Aorta (tissue), 5 donors: ENCODE measurements at regions not wholly inside any gene's neighbourhood (a gene's known extent, or its start where the extent isn't known, plus 50 kb on each side); places are given as distances from the start of the nearest gene placed in this dataset.

Source experiments
- ATAC-seq: fragments of 200-7000 bp; cut with Tn5 transposase; one replicate; pipeline ENCODE4 v1.9.1; 2022; ENCODE audit warnings: moderate library complexity; ENCODE audit not compliant: low FRiP score
- DNase-seq, 2 donors: peaks; one replicate each; pipeline ENCODE4 v3.0.0-alpha.2; 2020
- H3K27ac ChIP-seq, 2 donors: one replicate each; pipeline ENCODE4 v1.5.1; 2013; ENCODE audit warnings: low read length in 2 of 2, mild to moderate bottlenecking in 2 of 2, moderate library complexity in 2 of 2, control low read depth in 1 of 2, inconsistent platforms in 1 of 2, low read depth in 1 of 2
- H3K27me3 ChIP-seq, 2 donors: one replicate each; pipeline ENCODE4 v1.6.1; 2013; ENCODE audit warnings: control low read depth in 1 of 2, low read length in 1 of 2, mild to moderate bottlenecking in 1 of 2, moderate library complexity in 1 of 2; ENCODE audit not compliant: insufficient read depth in 2 of 2, control insufficient read depth in 1 of 2
- H3K36me3 ChIP-seq, 2 donors: one replicate each; pipeline ENCODE4 v1.6.1; 2013; ENCODE audit warnings: control low read depth in 1 of 2, low read length in 1 of 2, mild to moderate bottlenecking in 1 of 2; ENCODE audit not compliant: insufficient read depth in 2 of 2, control insufficient read depth in 1 of 2
- H3K4me1 ChIP-seq, 2 donors: one replicate each; pipeline ENCODE4 v1.6.1; 2013; ENCODE audit warnings: low read length in 2 of 2, control low read depth in 1 of 2, mild to moderate bottlenecking in 1 of 2, moderate library complexity in 1 of 2; ENCODE audit not compliant: insufficient read depth in 2 of 2, control insufficient read depth in 1 of 2
- H3K4me3 ChIP-seq, 2 donors: one replicate each; pipeline ENCODE4 v1.5.1; 2013; ENCODE audit warnings: low read length in 2 of 2, control low read depth in 1 of 2, mild to moderate bottlenecking in 1 of 2
- H3K9me3 ChIP-seq: one replicate; pipeline ENCODE4 v1.6.1; 2013; ENCODE audit warnings: mild to moderate bottlenecking, low read length; ENCODE audit not compliant: control insufficient read depth
- whole genome bisulfite sequencing, 2 donors: extraction: QIAGEN DNeasy Blood & Tissue Kit; methylation state at CpG; one replicate each; pipeline ENCODE4 v1.1.7; 2013; 5-methylcytosine and 5-hydroxymethylcytosine counted together
- intact Hi-C, 2 donors: fragments of 100-400 bp; cut with DNase I; formaldehyde crosslinking; loops; one replicate each; pipeline versions ENCODE4 v1.14.2 to v1.15.0; 2022
- donor health status: healthy with polysubstance abuse.
- donor health status: Bipolar disorder and iron deficiency.
- donor health status: DM: no; HTN: no; CAD: no.
- donor health status: DM: no; HTN: no; CAD: no.
- donor health status: DM: yes; HTN: yes; CAD: no.

DNA sequence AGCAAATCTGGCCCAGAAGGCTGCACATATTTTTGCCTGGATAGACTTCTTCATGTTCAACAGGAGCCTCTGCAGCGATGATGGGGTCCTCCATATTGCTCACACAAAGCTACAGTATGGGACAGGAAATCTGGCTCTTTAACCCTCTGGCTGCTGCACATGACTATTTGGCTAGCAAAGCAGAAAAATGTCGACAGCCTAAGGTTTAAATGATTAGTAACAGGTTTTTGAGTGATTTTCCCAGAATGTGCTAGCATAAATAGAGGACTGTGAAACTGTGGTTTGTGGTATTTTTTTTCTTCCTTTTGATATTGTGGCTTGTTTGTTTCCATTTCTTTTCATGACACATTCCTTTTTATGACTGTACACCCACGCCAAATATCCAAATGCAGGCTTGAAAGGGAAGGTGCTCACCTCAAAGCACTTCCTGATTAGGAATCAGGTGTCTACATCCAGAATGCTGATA, 120.2 kb upstream of the GK2 start:
- ATAC-seq (no peak), DNase-seq (no peak)
- no peaks in the 10 kb centered on the region for H3K9me3 ChIP-seq
- no peak overlapping the region for H3K27ac ChIP-seq
- no peaks in the 10 kb centered on the region for H3K27me3 ChIP-seq
- H3K4me1 ChIP-seq, result no peaks in the 10 kb centered on the region
- intact Hi-C loops, result no loop called here
- 52% methylated on average over 3 of the region's 3 CpGs for WGBS, 2 donors
- no peak overlapping the region for H3K4me3 ChIP-seq
- no peaks in the 10 kb centered on the region for H3K36me3 ChIP-seq

DNA sequence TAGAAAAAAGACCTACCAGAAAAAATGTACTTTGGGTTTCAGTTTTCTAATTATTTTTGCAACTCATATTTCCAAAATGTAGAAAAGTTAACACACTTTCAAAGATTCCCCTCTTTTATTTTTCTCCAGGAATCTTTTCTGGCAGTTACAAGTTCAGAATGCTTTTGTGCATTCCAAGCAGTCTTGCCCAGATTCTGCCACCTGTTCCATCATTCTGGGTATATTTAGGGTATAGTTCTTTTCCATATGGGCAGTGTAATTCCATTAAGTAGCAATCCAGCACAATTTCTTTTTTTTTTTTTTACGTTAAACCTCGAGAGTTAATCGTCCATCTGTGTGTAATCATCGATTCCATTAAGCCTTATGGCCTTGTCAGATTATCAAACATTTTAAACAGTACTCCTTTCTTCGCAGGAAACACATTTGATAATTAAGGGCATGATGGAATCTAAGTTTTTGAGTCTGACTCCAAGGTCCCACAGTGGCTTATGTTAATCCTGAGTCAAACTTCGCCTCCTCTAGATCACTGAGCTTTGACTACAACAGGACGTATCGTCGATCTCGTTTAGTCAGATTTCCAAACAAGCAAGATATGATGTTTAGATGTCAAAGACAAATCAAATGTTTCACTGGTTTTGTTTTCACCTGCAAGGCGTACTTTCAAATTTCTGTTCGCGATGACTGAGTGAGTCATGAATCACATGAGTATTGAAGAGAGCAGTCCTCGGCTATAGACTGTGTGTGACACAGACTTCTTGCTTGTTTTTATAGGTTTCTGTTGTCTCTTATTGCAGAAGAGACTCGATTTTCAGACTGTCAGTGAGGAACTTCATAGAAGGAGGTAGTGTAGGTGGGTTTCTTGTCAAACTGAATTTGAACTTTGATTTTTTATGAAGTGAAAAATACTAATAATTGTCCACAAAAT, 118.9 kb upstream of the GK2 start:
- Histone ChIP-seq H3K36me3 (no peaks in the 10 kb centered on the region), H3K27me3 (no peaks in the 10 kb centered on the region), H3K4me3 (no peak overlapping the region), H3K4me1 (no peaks in the 10 kb centered on the region), H3K27ac (no peak overlapping the region), H3K9me3 (no peaks in the 10 kb centered on the region)
- intact Hi-C loops, result no loop called here
- WGBS, 2 donors, result 77 to 79% methylated on average over 15 of the region's 15 CpGs
- ATAC-seq (no peak), DNase-seq (no peak)

GRCh38 chr4:79516114-79516513, 108.1 kb upstream of the GK2 start:
- DNase-seq (no peak), ATAC-seq (no peak)
- Histone ChIP-seq H3K27ac (no peak overlapping the region), H3K9me3 (no peaks in the 10 kb centered on the region), H3K4me1 (peaks cover 2 to 10% of the 10 kb centered on the region in 2 donors), H3K27me3 (no peaks in the 10 kb centered on the region), H3K4me3 (no peak overlapping the region), H3K36me3 (no peaks in the 10 kb centered on the region)
- 96 to 98% methylated on average over 2 of the region's 2 CpGs for WGBS, 2 donors
- intact Hi-C loops, result no loop called here

DNA sequence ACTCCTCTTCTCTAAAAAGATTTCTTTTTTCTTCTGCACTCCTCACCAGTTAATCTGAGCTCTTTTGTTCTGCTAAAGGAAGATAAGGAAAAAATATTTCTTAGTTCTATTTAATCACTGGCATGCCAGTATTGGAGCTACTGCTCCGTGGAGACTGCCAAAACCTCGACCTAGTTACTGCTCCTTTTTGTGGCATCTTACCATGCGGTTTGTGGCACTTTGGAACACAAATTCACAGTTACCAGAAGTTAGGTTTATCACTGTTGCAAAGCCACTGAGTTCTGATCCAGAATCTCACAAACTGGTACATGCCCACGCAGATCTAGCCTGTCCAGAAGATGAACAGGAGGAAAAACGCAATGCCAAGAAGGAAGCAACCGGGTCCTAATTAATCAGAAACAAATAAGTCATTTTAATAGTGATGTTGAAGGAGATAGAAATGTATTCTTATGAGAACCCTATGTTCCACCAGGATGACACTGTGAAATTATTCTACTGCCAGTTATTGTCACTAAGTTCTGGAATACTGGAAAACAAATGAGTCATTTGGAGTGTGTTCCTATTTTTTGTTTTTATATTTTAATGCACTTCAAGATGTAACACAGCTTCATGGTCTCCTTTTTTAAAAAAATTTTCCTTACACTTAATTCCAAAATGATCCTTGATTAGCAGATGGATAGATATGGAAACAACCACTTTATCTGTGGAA, 106.7 kb upstream of the GK2 start:
- no peaks in the 10 kb centered on the region for H3K27me3 ChIP-seq
- no peaks in the 10 kb centered on the region for H3K9me3 ChIP-seq
- ATAC-seq, result no peak
- intact Hi-C loops, result no loop called here
- H3K36me3 ChIP-seq, result no peaks in the 10 kb centered on the region
- peaks cover 2 to 10% of the 10 kb centered on the region in 2 donors for H3K4me1 ChIP-seq
- 28% methylated on average over 6 of the region's 6 CpGs for WGBS, 2 donors
- H3K4me3 ChIP-seq, result no peak overlapping the region
- DNase-seq, result no peak
- H3K27ac ChIP-seq, result no peak overlapping the region

- DNase-seq, result no peak
- 4 to 15% methylated on average over 2 of the region's 2 CpGs for WGBS, 2 donors
- intact Hi-C loops, result no loop called here
- no peaks in the 10 kb centered on the region for H3K36me3 ChIP-seq
- H3K4me3 ChIP-seq, result no peak overlapping the region
- no peaks in the 10 kb centered on the region for H3K27me3 ChIP-seq
- no peak overlapping the region for H3K27ac ChIP-seq
- ATAC-seq, result no peak
- H3K9me3 ChIP-seq, result no peaks in the 10 kb centered on the region
- H3K4me1 ChIP-seq, result peaks cover 2 to 10% of the 10 kb centered on the region in 2 donors
Measured at GRCh38 chr4:79513576-79513975, 105.5 kb upstream of the GK2 start.

DNA sequence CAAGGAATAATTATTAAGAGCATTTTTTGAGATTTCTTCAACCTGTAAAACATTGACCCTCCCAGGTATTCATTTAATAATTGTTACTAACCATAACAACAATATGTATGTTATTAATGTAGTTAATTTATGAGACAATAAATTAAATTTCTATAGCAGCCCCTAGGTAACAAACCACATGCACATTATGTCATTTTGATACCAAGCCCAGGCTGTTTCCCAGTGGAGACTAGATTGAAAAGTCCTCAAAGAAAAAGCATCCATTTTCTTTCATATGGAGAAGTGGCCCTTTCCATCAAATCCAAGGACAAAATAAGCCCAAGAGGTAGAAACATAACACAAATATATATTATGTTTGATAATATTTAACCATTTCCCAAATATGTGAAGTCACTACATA, 104.3 kb upstream of the GK2 start:
- DNase-seq (no peak), ATAC-seq (no peak)
- intact Hi-C loops, result no loop called here
- Histone ChIP-seq H3K9me3 (no peaks in the 10 kb centered on the region), H3K36me3 (no peaks in the 10 kb centered on the region), H3K27me3 (no peaks in the 10 kb centered on the region), H3K4me3 (no peak overlapping the region), H3K27ac (no peak overlapping the region), H3K4me1 (peaks cover 2 to 10% of the 10 kb centered on the region in 2 donors)

- Histone ChIP-seq H3K4me3 (no peak overlapping the region), H3K27ac (no peak overlapping the region), H3K36me3 (no peaks in the 10 kb centered on the region), H3K4me1 (no peaks in the 10 kb centered on the region), H3K27me3 (no peaks in the 10 kb centered on the region), H3K9me3 (no peaks in the 10 kb centered on the region)
- intact Hi-C loops, result loop anchor here in 1 of 2 donors (5.0 kb wide), 1 partner anchor 150 kb away; no protein-coding TSS in a partner anchor
- DNase-seq (no peak), ATAC-seq (no peak)
Measured at GRCh38 chr4:79502081-79502480, 94.1 kb upstream of the GK2 start.

- H3K4me1 ChIP-seq, result no peaks in the 10 kb centered on the region
- ATAC-seq (no peak), DNase-seq (no peak)
- intact Hi-C loops, result no loop called here
- H3K27ac ChIP-seq, result no peak overlapping the region
- no peaks in the 10 kb centered on the region for H3K36me3 ChIP-seq
- no peak overlapping the region for H3K4me3 ChIP-seq
- H3K27me3 ChIP-seq, result no peaks in the 10 kb centered on the region
- no peaks in the 10 kb centered on the region for H3K9me3 ChIP-seq
- 67 to 82% methylated on average over 1 of the region's 1 CpG for WGBS, 2 donors
Measured at GRCh38 chr4:79498282-79498681, 90.3 kb upstream of the GK2 start.

GRCh38 chr4:79497001-79497400, 89.0 kb upstream of the GK2 start:
- H3K4me3 ChIP-seq, result no peak overlapping the region
- intact Hi-C loops, result no loop called here
- no peak for ATAC-seq

More at GRCh38 chr4:79497001-79497400, 89.0 kb upstream of the GK2 start:
- no peak for DNase-seq
- no peaks in the 10 kb centered on the region for H3K36me3 ChIP-seq
- H3K9me3 ChIP-seq, result no peaks in the 10 kb centered on the region
- 95 to 97% methylated on average over 1 of the region's 1 CpG for WGBS, 2 donors
- H3K27me3 ChIP-seq, result no peaks in the 10 kb centered on the region
- no peak overlapping the region for H3K27ac ChIP-seq
- H3K4me1 ChIP-seq, result no peaks in the 10 kb centered on the region
